ENCODE measurements at regions not wholly inside any gene's neighbourhood (a gene's known extent, or its start where the extent isn't known, plus 50 kb on each side); places are given as distances from the start of the nearest gene placed in this dataset.

- DNase-seq (ENCODE audit: low read depth in 2 of 3, low spot score in 1 of 3): no peak
Measured at GRCh38 chr17:34107019-34107418, 148.1 kb upstream of the CCL2 start.

- DNase-seq (ENCODE audit: low read depth in 2 of 3, low spot score in 1 of 3): no peak
Measured at GRCh38 chr17:34110315-34110714, 144.8 kb upstream of the CCL2 start.

- DNase-seq (ENCODE audit: low read depth in 2 of 3, low spot score in 1 of 3): no peak
Measured at GRCh38 chr17:34113089-34113488, 142.0 kb upstream of the CCL2 start.

GRCh38 chr17:34114174-34114573 is 140.9 kb upstream of the CCL2 start:
- DNase-seq (ENCODE audit: low read depth in 2 of 3, low spot score in 1 of 3): no peak

GRCh38 chr17:34116306-34116705 is 138.8 kb upstream of the CCL2 start:
- no peak for DNase-seq (ENCODE audit: low read depth in 2 of 3, low spot score in 1 of 3)

- DNase-seq (ENCODE audit: low read depth in 2 of 3, low spot score in 1 of 3): no peak
Measured at GRCh38 chr17:34117332-34117731, 137.8 kb upstream of the CCL2 start.

- no peak for DNase-seq (ENCODE audit: low read depth in 2 of 3, low spot score in 1 of 3)
Measured at GRCh38 chr17:34117811-34118210, 137.3 kb upstream of the CCL2 start.

GRCh38 chr17:34118564-34118963 is 136.5 kb upstream of the CCL2 start:
- no peak for DNase-seq (ENCODE audit: low read depth in 2 of 3, low spot score in 1 of 3)

- no peak for DNase-seq (ENCODE audit: low read depth in 2 of 3, low spot score in 1 of 3)
Measured at GRCh38 chr17:34121311-34121710, 133.8 kb upstream of the CCL2 start.

GRCh38 chr17:34122515-34122914 is 132.6 kb upstream of the CCL2 start:
- DNase-seq (ENCODE audit: low read depth in 2 of 3, low spot score in 1 of 3): no peak

- DNase-seq (ENCODE audit: low read depth in 2 of 3, low spot score in 1 of 3): no peak
Measured at GRCh38 chr17:34125010-34125409, 130.1 kb upstream of the CCL2 start.

- no peak for DNase-seq (ENCODE audit: low read depth in 2 of 3, low spot score in 1 of 3)
Measured at GRCh38 chr17:34125921-34126320, 129.2 kb upstream of the CCL2 start.

- DNase-seq (ENCODE audit: low read depth in 2 of 3, low spot score in 1 of 3): no peak
Measured at GRCh38 chr17:34126496-34126895, 128.6 kb upstream of the CCL2 start.

- no peak for DNase-seq (ENCODE audit: low read depth in 2 of 3, low spot score in 1 of 3)
Measured at GRCh38 chr17:34126965-34127364, 128.1 kb upstream of the CCL2 start.

GRCh38 chr17:34130544-34130943 is 124.5 kb upstream of the CCL2 start:
- no peak for DNase-seq (ENCODE audit: low read depth in 2 of 3, low spot score in 1 of 3)

- DNase-seq (ENCODE audit: low read depth in 2 of 3, low spot score in 1 of 3): no peak
Measured at GRCh38 chr17:34131386-34131785, 123.7 kb upstream of the CCL2 start.

GRCh38 chr17:34133350-34133749 is 121.7 kb upstream of the CCL2 start:
- DNase-seq (ENCODE audit: low read depth in 2 of 3, low spot score in 1 of 3): no peak

GRCh38 chr17:34135841-34136240 is 119.2 kb upstream of the CCL2 start:
- DNase-seq (ENCODE audit: low read depth in 2 of 3, low spot score in 1 of 3): no peak

- no peak for DNase-seq (ENCODE audit: low read depth in 2 of 3, low spot score in 1 of 3)
Measured at GRCh38 chr17:34140006-34140405, 115.1 kb upstream of the CCL2 start.

- no peak for DNase-seq (ENCODE audit: low read depth in 2 of 3, low spot score in 1 of 3)
Measured at GRCh38 chr17:34141590-34141989, 113.5 kb upstream of the CCL2 start.

GRCh38 chr17:34143430-34143829 is 111.7 kb upstream of the CCL2 start:
- no peak for DNase-seq (ENCODE audit: low read depth in 2 of 3, low spot score in 1 of 3)

GRCh38 chr17:34146440-34147043 is 108.5 kb upstream of the CCL2 start:
- DNase-seq (ENCODE audit: low read depth in 2 of 3, low spot score in 1 of 3): peak; percentile 29 to 59 (median 35)

- no peak for DNase-seq (ENCODE audit: low read depth in 2 of 3, low spot score in 1 of 3)
Measured at GRCh38 chr17:34151102-34151501, 104.0 kb upstream of the CCL2 start.

- no peak for DNase-seq (ENCODE audit: low read depth in 2 of 3, low spot score in 1 of 3)
Measured at GRCh38 chr17:34153991-34154390, 101.1 kb upstream of the CCL2 start.
